ENCODE measurements at regions not wholly inside any gene's neighbourhood (a gene's known extent, or its start where the extent isn't known, plus 50 kb on each side); places are given as distances from the start of the nearest gene placed in this dataset.
"Not testable (repeated sequence)": the region's sequence is repeated elsewhere in the genome, so short reads cannot be mapped to it uniquely, and the experiment has no call there.

- WGBS, 5 donors, result 54 to 85% (median 72%) methylated on average over 3 of the region's 3 CpGs
- Histone ChIP-seq H3K4me1 (no peaks in the 10 kb centered on the region), H3K27me3 (no peaks in the 10 kb centered on the region), H3K9me3 (no peaks in the 10 kb centered on the region), H3K4me3 (no peak overlapping the region), H3K27ac (no peak overlapping the region), H3K36me3 (no peaks in the 10 kb centered on the region)
- DNase-seq, result no peak
- TF ChIP-seq POLR2AphosphoS5 (IDR thresholded peaks at IDR 0.05), result no peak
- no peak for TF ChIP-seq POLR2A (IDR thresholded peaks at IDR 0.05)
- TF ChIP-seq EP300 (IDR thresholded peaks at IDR 0.05), result no peak
- TF ChIP-seq, protein P1, sequence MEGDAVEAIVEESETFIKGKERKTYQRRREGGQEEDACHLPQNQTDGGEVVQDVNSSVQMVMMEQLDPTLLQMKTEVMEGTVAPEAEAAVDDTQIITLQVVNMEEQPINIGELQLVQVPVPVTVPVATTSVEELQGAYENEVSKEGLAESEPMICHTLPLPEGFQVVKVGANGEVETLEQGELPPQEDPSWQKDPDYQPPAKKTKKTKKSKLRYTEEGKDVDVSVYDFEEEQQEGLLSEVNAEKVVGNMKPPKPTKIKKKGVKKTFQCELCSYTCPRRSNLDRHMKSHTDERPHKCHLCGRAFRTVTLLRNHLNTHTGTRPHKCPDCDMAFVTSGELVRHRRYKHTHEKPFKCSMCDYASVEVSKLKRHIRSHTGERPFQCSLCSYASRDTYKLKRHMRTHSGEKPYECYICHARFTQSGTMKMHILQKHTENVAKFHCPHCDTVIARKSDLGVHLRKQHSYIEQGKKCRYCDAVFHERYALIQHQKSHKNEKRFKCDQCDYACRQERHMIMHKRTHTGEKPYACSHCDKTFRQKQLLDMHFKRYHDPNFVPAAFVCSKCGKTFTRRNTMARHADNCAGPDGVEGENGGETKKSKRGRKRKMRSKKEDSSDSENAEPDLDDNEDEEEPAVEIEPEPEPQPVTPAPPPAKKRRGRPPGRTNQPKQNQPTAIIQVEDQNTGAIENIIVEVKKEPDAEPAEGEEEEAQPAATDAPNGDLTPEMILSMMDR (IDR thresholded peaks at IDR 0.05), result no peak
- intact Hi-C loops (cut with DNase I; ENCODE audit: low total_unique reads), result no loop called here
Observed at GRCh38 chrX:112473654-112474053, 206.1 kb downstream of the LHFPL1 start.

- 49 to 69% (median 60%) methylated on average over 2 of the region's 2 CpGs for WGBS, 5 donors
- Histone ChIP-seq H3K36me3 (no peaks in the 10 kb centered on the region), H3K4me1 (no peaks in the 10 kb centered on the region), H3K27me3 (no peaks in the 10 kb centered on the region), H3K27ac (no peak overlapping the region), H3K4me3 (no peak overlapping the region), H3K9me3 (no peaks in the 10 kb centered on the region)
- intact Hi-C loops (cut with DNase I; ENCODE audit: low total_unique reads), result no loop called here
- no peak for DNase-seq
- no peak for TF ChIP-seq EP300 (IDR thresholded peaks at IDR 0.05)
- no peak for TF ChIP-seq POLR2A (IDR thresholded peaks at IDR 0.05)
- TF ChIP-seq POLR2AphosphoS5 (IDR thresholded peaks at IDR 0.05), result no peak
- TF ChIP-seq, protein P1 (IDR thresholded peaks at IDR 0.05), result no peak
Observed at GRCh38 chrX:112470551-112470950, 209.2 kb downstream of the LHFPL1 start.

- H3K4me1 ChIP-seq, H3K9me3 ChIP-seq: not testable (repeated sequence)
Observed at GRCh38 chrX:112461949-112462450, 217.7 kb downstream of the LHFPL1 start.

GRCh38 chrX:112457788-112458187 is 221.9 kb downstream of the LHFPL1 start:
- Histone ChIP-seq H3K36me3 (no peaks in the 10 kb centered on the region), H3K4me1 (no peaks in the 10 kb centered on the region), H3K27ac (no peak overlapping the region), H3K27me3 (peaks cover 0 to 5% (median 0%) of the 10 kb centered on the region in 3 donors), H3K4me3 (no peak overlapping the region), H3K9me3 (peaks cover 0 to 5% (median 0%) of the 10 kb centered on the region in 4 donors)
- no peak for TF ChIP-seq POLR2AphosphoS5 (IDR thresholded peaks at IDR 0.05)
- TF ChIP-seq, protein P1 (IDR thresholded peaks at IDR 0.05), result no peak
- TF ChIP-seq POLR2A (IDR thresholded peaks at IDR 0.05), result no peak
- TF ChIP-seq EP300 (IDR thresholded peaks at IDR 0.05), result no peak
- DNase-seq, result no peak
- intact Hi-C loops (cut with DNase I; ENCODE audit: low total_unique reads), result no loop called here

More at GRCh38 chrX:112461949-112462450, 217.7 kb downstream of the LHFPL1 start:
- DNase-seq; intact Hi-C loops (cut with DNase I; ENCODE audit: low total_unique reads); H3K36me3 ChIP-seq; H3K27me3 ChIP-seq; H3K4me3 ChIP-seq; H3K27ac ChIP-seq: not testable (repeated sequence)
- 52 to 79% (median 55%) methylated on average over 4 to 8 of the region's 8 CpGs for WGBS, 5 donors

GRCh38 chrX:112450810-112451209 is 228.9 kb downstream of the LHFPL1 start:
- H3K9me3 ChIP-seq, result no peaks in the 10 kb centered on the region
- no peak overlapping the region for H3K27ac ChIP-seq
- no peak for TF ChIP-seq POLR2A (IDR thresholded peaks at IDR 0.05)
- no peak for TF ChIP-seq POLR2AphosphoS5 (IDR thresholded peaks at IDR 0.05)
- TF ChIP-seq, protein P1 (IDR thresholded peaks at IDR 0.05), result no peak
- 67 to 86% (median 71%) methylated on average over 2 of the region's 2 CpGs for WGBS, 5 donors
- no peaks in the 10 kb centered on the region for H3K36me3 ChIP-seq
- H3K4me1 ChIP-seq, result no peaks in the 10 kb centered on the region
- no peaks in the 10 kb centered on the region for H3K27me3 ChIP-seq
- no peak overlapping the region for H3K4me3 ChIP-seq
- intact Hi-C loops (cut with DNase I; ENCODE audit: low total_unique reads), result no loop called here
- no peak for DNase-seq

Data from stomach (tissue), 8 donors.